Stomach (tissue), 8 donors: ENCODE measurements at regions not wholly inside any gene's neighbourhood (a gene's known extent, or its start where the extent isn't known, plus 50 kb on each side); places are given as distances from the start of the nearest gene placed in this dataset.
"Not testable (repeated sequence)": the region's sequence is repeated elsewhere in the genome, so short reads cannot be mapped to it uniquely, and the experiment has no call there.

Experiments
- DNase-seq, 2 donors: peaks; one replicate each; pipeline versions ENCODE4 v3.0.0 to v3.0.0-alpha.2; 2013 to 2019
- H3K27ac ChIP-seq, 5 donors: fragments of 200-600 bp in 4 of 5; sonication (generic) in 4 of 5; one replicate each; pipeline ENCODE4 v1.5.1; 2013 to 2019; ENCODE audit warnings: mild to moderate bottlenecking in 1 of 5, moderate library complexity in 1 of 5
- H3K27me3 ChIP-seq, 3 donors: fragments of 200-600 bp; sonication (generic); one replicate each; pipeline ENCODE4 v1.5.1; 2017 to 2019; ENCODE audit warnings: mixed run types in 1 of 3
- H3K36me3 ChIP-seq, 4 donors: fragments of 200-600 bp; sonication (generic); 1 replicate in 3 of 4; 2 replicates in 1 of 4; pipeline ENCODE4 v1.5.1; 2016 to 2019
- H3K4me1 ChIP-seq, 4 donors: fragments of 200-600 bp; sonication (generic); one replicate each; pipeline ENCODE4 v1.5.1; 2016 to 2019
- H3K4me3 ChIP-seq, 4 donors: fragments of 200-600 bp; sonication (generic) in 3 of 4; one replicate each; pipeline ENCODE4 v1.5.1; 2016 to 2019; ENCODE audit warnings: mild to moderate bottlenecking in 1 of 4
- H3K9me3 ChIP-seq, 4 donors: fragments of 200-600 bp; sonication (generic); one replicate each; pipeline ENCODE4 v1.5.1; 2016 to 2019
- EP300 ChIP-seq: sonication (generic); formaldehyde crosslinking; IDR thresholded peaks from one replicate; pipeline ENCODE4 v1.6.1; 2017; ENCODE audit warnings: antibody characterized with exemption
- POLR2A ChIP-seq, 4 donors: fragments of 450-650 bp; IDR thresholded peaks; one replicate each; pipeline ENCODE4 v1.6.1; 2016; ENCODE audit warnings: antibody characterized with exemption in 4 of 4, control low read depth in 2 of 4, mild to moderate bottlenecking in 1 of 4, moderate library complexity in 1 of 4
- POLR2AphosphoS5 ChIP-seq, 3 donors: sonication (generic); formaldehyde crosslinking; IDR thresholded peaks; one replicate each; pipeline ENCODE4 v1.6.1; 2016; ENCODE audit warnings: antibody characterized with exemption in 3 of 3
- WGBS, 5 donors: extraction: QIAGEN DNeasy Blood & Tissue Kit in 3 of 5; methylation state at CpG; one replicate each; pipeline versions ENCODE4 v1.1.5 to v1.1.7; 2013 to 2018; 5-methylcytosine and 5-hydroxymethylcytosine counted together
- intact Hi-C: fragments of 100-400 bp; cut with DNase I; formaldehyde crosslinking; loops from one replicate; pipeline ENCODE4 v1.15.1; 2023; ENCODE audit warnings: low total_unique reads
- TF ChIP-seq, protein P1 (sequence below), 7 experiments: fragments of 450-650 bp in 4 of 7; fragments of 200-600 bp in 3 of 7; sonication (generic) in 3 of 7; IDR thresholded peaks; one replicate each; pipeline ENCODE4 v1.5.1; 2016 to 2019; ENCODE audit warnings: antibody characterized with exemption in 7 of 7, control low read depth in 2 of 7, mild to moderate bottlenecking in 1 of 7
- donor health status: healthy with polysubstance abuse.
- donor health status: Bipolar disorder and iron deficiency.
- donor health status: healthy.

DNA sequence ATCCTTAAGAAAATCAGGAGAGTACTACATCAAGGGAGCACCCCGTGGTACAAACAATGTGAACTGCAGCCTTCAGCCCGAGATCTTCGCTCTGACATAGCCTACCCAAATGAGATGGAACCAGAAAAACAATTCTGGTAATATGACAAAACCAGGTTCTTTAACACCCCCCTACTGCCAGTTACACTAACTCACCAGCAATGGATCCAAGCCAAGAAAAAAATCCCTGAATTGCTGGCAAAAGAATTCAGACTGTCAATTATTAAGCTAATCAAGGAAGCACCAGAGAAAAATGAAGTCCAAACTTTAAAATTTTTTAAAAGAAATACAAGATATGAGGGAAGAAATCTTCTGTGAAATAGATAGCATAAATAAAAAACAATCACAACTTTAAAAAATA lies 101.7 kb upstream of the KLF8 start:
- Histone ChIP-seq H3K9me3 (peaks cover 0 to 21% (median 3%) of the 10 kb centered on the region in 4 donors), H3K27ac (no peak overlapping the region), H3K4me3 (no peak overlapping the region), H3K27me3 (no peaks in the 10 kb centered on the region), H3K4me1 (no peaks in the 10 kb centered on the region), H3K36me3 (no peaks in the 10 kb centered on the region)
- TF ChIP-seq, protein P1, sequence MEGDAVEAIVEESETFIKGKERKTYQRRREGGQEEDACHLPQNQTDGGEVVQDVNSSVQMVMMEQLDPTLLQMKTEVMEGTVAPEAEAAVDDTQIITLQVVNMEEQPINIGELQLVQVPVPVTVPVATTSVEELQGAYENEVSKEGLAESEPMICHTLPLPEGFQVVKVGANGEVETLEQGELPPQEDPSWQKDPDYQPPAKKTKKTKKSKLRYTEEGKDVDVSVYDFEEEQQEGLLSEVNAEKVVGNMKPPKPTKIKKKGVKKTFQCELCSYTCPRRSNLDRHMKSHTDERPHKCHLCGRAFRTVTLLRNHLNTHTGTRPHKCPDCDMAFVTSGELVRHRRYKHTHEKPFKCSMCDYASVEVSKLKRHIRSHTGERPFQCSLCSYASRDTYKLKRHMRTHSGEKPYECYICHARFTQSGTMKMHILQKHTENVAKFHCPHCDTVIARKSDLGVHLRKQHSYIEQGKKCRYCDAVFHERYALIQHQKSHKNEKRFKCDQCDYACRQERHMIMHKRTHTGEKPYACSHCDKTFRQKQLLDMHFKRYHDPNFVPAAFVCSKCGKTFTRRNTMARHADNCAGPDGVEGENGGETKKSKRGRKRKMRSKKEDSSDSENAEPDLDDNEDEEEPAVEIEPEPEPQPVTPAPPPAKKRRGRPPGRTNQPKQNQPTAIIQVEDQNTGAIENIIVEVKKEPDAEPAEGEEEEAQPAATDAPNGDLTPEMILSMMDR (IDR thresholded peaks at IDR 0.05): no peak
- TF ChIP-seq POLR2A (IDR thresholded peaks at IDR 0.05): no peak
- no peak for TF ChIP-seq EP300
- TF ChIP-seq POLR2AphosphoS5 (IDR thresholded peaks at IDR 0.05): no peak
- DNase-seq: no peak
- 69 to 97% (median 88%) methylated on average over 3 of the region's 3 CpGs for WGBS, 5 donors
- intact Hi-C loops: no loop called here

DNA sequence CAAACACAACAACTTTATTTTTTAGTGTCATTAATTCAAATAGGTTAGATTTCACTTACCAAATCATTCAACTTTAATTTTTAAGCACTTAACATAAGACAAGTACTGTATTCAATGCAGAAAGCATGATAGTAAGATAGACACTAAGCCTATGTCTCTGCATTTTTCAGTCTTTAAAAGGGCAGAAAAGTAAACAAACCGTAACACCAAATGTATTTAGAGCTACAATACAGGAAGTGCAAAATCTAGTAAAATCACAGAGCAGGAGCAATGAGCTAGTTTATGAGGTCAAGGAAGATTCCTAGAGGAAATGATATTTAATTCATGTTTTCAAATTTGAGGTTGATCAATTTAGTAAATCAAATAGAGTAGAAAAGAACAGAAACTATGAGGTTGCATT lies 68.0 kb upstream of the KLF8 start:
- WGBS, 5 donors: 60% methylated on average over 1 of the region's 1 CpG; no CpG with 5 or more reads in 4 of the 5 donors
- H3K4me3 ChIP-seq, DNase-seq, H3K27me3 ChIP-seq, intact Hi-C loops, H3K36me3 ChIP-seq, H3K27ac ChIP-seq, H3K4me1 ChIP-seq: not testable (repeated sequence)
- peaks cover 0 to 39% (median 22%) of the 10 kb centered on the region in 4 donors for H3K9me3 ChIP-seq
